OCI-LY3 (cell line): ENCODE measurements at regions not wholly inside any gene's neighbourhood (a gene's known extent, or its start where the extent isn't known, plus 50 kb on each side); places are given as distances from the start of the nearest gene placed in this dataset.

Source experiments
- EZH2phosphoT487 ChIP-seq: fragments of 200-600 bp; shearing (Covaris generic); IDR thresholded peaks from 2 replicates; pipeline ENCODE4 v1.6.1; 2018; ENCODE audit warnings: antibody characterized with exemption, mixed run types, low read depth
- TF ChIP-seq, protein P1 (sequence below): fragments of 200-600, 300-600 bp; sonication (generic); IDR thresholded peaks from 2 replicates; pipeline ENCODE4 v1.5.1; 2014; ENCODE audit warnings: antibody characterized with exemption, low read length, low read depth

DNA sequence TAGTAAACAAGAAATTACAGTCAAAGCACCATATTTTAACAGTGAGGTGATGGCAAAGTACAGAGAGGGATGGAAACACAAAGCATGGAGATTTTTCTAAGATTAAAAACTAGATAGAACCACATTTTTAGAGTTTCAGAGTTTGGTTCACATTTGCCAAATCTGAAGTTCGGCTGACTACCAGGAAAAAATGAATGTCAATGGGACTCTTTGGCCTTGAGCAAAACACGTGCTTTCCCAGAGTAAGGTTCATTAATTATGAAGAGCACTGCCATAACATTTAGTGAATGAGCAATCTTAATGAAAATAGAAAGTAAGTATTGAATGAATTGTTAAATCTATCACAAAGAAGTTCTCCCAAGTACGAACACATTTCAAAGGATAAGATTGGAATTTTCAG, 571.2 kb upstream of the VRK2 start:
- TF ChIP-seq, protein P1, sequence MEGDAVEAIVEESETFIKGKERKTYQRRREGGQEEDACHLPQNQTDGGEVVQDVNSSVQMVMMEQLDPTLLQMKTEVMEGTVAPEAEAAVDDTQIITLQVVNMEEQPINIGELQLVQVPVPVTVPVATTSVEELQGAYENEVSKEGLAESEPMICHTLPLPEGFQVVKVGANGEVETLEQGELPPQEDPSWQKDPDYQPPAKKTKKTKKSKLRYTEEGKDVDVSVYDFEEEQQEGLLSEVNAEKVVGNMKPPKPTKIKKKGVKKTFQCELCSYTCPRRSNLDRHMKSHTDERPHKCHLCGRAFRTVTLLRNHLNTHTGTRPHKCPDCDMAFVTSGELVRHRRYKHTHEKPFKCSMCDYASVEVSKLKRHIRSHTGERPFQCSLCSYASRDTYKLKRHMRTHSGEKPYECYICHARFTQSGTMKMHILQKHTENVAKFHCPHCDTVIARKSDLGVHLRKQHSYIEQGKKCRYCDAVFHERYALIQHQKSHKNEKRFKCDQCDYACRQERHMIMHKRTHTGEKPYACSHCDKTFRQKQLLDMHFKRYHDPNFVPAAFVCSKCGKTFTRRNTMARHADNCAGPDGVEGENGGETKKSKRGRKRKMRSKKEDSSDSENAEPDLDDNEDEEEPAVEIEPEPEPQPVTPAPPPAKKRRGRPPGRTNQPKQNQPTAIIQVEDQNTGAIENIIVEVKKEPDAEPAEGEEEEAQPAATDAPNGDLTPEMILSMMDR: no peak
- TF ChIP-seq EZH2phosphoT487: no peak
